ENCODE measurements at regions not wholly inside any gene's neighbourhood (a gene's known extent, or its start where the extent isn't known, plus 50 kb on each side); places are given as distances from the start of the nearest gene placed in this dataset.
"Not testable (repeated sequence)": the region's sequence is repeated elsewhere in the genome, so short reads cannot be mapped to it uniquely, and the experiment has no call there.

DNA sequence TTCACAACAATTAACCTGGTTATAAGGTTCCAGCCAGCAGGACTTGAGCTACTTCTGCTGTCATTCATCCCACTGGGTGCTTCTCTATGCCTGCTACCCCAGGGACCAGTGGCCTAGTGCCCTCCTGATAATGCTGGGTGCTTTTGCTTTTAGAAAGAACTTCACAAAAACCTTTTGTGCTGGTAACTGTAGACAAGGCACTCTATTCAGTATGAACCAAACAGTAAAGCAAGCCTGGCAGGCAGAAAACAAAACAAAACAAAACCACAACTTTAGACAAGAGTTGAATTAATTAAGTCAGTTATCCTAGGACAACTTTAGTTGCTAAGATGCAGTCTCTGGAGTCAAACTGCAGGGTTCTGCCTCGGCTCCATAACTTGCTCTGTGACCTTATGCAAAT, 61.9 kb upstream of the ADGRL2 start:
- no peak for DNase-seq

DNA sequence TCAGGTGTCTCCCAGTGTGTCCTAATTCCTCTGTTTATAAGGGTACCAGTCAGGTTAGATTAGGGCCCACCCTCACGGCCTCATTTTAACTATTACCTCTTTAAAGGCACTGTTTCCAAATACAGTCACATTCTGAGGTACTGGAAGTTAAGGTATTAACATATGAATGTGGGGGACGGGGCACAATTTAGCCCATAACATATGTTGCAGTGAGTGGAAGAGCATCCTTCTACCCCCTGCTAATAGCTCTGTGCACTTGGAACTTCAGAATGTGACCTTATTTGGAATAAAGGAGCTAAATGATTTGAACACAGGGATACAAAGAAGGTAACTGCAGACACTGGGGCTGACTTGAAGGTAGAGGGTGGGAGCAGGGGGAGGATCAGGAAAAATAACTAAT, 67.3 kb upstream of the ADGRL2 start:
- no peak for DNase-seq

GRCh38 chr1:81731989-81732388, 68.7 kb upstream of the ADGRL2 start:
- no peak for DNase-seq

- DNase-seq, result no peak
Observed at GRCh38 chr1:81730881-81731280, 69.9 kb upstream of the ADGRL2 start.

DNA sequence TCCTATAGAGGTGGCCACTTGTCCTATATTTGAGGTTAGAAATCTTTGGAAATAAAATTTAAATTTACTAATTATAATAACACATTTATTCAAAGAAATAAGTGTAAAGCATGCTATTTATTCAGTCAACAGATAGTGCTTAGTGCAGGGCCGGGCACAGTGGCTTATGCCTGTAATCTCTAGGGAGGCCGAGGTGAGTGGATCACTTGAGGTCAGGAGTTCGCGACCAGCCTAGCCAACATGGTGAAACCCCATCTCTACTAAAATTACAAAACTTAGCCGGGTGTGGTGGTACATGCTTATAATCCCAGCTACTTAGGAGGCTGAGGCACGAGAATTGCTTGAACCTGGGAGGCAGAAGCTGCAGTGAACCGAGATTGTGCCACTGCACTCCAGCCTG, 70.4 kb upstream of the ADGRL2 start:
- DNase-seq, result not testable (repeated sequence)

DNA sequence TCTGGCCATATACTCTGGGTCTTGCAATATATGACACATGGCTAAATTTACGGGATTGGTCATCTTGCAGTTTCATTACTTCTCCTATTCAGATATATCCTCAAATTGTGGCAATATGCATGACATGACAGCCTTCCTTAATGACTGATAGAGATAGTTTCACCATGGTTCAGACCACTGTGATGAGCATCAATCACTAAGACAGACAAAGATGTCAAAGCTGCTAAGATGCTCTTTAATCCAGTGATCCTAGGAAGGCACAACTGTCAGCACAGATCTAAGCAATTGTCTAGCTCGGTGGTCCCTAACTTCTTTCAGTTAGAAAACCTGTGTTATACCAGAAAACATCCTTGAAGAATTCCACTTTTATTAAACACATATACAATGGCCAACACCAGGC, 70.9 kb upstream of the ADGRL2 start:
- no peak for DNase-seq

DNA sequence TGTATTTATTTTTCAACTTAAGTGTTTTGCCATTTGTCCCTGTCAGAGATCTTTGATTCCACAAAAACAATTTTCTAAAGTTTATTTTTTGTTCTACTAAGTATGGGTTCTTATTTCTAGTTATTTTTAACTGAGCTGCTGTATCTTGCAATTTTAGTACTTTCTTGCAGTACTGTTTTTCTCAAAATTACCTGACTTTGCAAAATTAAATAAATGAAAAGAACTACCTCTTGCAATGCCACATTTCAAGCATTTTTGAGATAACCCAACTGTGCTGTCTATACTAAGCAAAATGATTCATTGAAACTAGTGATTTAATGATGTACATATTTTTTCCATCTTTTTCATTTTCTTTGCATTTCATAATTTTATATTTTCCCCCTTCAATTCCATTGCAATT, 71.5 kb upstream of the ADGRL2 start:
- DNase-seq, result no peak

- no peak for DNase-seq
Observed at GRCh38 chr1:81725823-81726222, 74.9 kb upstream of the ADGRL2 start.

DNA sequence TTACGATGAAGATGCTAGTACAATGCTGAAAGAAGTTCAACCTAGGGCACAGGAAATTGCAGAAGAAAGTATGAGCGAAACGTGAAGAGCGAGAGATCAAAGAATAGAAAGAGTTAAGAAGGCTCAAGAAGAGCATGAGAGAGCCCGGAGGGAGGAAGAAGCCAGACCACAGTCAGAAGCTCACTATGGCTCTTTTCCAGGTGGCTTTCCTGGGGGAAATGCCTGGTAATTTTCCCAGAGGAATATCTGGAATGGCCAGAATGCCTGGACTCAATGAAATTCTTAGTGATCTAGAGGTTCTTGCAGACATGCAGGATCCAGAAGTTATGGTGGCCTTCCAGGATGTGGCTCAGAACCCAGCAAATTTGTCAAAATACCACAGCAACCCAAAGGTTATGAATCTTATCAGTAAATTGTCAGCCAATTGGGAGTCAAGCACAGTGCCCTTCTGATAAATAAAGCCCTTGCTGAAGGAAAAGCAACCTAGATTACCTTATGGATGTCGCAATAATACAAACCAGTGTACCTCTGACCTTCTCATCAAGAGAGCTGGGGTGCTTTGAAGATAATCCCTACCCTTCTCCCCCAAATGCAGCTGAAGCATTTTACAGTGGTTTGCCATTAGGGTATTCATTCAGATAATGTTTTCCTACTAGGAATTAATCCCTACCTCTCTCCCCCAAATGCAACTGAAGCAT, 78.0 kb upstream of the ADGRL2 start:
- peak; percentile 20 for DNase-seq

- DNase-seq, result not testable (repeated sequence)
Observed at GRCh38 chr1:81720256-81720655, 80.5 kb upstream of the ADGRL2 start.

DNA sequence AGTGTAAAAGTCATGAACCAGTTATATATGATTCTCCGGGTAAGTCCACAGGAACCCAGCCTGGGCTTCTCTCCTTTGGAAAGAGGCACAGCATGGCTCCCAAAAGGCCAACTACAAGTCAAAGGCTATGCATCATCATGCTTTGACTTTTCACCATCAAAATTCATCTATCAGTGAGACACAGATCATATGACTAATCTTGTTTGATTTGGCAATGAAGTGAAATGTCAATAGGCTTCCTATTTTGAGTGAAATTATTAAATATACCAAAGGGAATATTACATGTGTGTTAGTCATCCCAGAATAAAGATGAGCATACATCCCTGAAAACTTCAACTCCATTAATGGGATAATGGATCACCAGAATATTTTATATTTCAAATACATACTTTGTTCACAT, 83.5 kb upstream of the ADGRL2 start:
- peak; percentile 69 for DNase-seq

- no peak for DNase-seq
Observed at GRCh38 chr1:81715391-81715790, 85.3 kb upstream of the ADGRL2 start.

DNA sequence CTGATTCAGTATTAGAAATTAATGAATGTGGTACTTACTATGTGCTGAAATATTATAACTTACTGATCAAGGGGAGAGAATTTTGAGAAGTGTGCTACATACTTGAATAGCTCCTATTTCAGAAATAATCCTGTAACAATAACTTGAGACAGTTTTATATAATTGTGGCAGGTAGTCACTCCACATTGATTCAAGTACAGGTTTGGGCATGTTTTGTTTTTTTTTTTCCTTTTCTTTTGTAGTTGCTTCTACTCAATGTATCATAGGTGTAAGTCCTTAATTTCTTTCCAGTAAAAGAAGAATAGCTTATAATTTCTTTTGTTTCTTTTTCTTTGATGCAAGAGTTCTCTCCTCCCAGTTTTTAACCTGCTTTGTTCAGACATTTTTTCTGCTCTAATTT, 86.1 kb upstream of the ADGRL2 start:
- no peak for DNase-seq

DNA sequence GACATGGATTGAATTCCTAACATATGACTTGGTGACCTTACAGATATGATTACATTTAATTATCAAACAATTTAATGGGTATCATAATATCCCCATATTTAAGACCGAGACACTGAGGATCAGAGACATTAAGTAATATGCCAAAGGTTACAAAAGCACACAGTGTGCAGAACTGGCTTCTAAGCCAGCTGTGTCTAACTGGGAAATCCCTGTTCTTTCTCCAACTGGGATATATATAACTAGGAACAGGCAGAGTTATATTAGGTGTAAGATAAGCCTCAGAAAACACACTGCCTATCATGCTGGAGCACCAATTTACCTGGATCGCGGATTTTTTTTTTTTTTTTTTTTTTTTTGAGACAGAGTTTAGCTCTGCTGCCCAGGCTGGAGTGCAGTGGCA, 88.3 kb upstream of the ADGRL2 start:
- DNase-seq, result no peak

DNA sequence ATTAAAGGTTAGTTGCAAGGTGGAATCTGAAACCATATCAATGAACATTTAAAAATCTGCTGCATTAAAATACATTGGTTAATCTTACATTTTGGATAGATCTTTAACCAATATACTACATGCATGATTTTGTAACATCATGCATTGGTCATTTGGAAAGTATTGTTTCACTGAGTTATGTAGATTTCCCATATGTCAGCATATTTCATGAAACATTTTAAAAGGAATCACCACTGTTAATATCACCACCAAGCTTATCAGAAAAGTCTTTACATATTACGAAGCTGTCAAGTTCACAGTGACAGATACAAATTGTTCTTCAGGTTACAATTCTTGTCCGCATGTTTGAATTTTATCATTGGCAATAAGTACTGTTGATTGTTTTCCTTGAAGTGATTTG, 89.9 kb upstream of the ADGRL2 start:
- DNase-seq, result no peak

DNA sequence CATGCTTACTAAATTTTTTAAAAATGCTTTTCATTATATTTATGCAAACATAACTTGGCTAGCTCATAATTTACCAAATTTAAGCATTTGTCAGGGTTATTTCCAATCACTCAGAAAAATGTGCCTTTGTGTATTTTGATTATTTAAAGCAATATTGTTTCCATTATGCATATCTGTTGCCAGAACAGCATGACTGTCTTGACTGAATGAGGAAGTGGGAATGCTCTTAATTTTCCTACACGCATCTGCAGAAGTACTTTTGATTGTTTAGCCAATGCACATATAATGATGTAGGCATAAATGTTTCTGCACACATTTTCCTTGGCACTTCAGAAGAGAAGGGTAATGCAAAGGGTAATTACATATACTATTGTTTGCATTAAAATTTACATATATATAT, 92.5 kb upstream of the ADGRL2 start:
- no peak for DNase-seq

GRCh38 chr1:81706650-81707435, 93.9 kb upstream of the ADGRL2 start:
- peak; percentile 88 for DNase-seq

- peak; percentile 72 for DNase-seq
Observed at GRCh38 chr1:81703756-81704463, 96.8 kb upstream of the ADGRL2 start.

DNA sequence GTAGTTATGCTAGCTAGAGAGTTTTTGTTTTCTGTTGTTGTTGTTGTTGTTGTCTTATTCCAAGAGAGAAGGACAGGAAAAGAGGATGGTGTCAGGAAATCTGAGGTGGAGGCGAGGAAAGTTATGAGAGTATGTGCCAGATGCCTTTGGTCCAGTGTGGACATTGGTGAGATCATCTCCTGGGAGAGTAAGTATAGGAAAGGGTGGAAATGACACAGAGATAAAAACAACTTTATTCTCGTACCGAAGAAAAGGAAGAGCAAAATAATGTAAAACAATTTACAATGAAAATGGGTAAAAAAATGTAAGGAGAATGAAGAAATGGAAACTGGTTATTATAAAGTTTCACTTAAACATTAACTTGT, 97.4 kb upstream of the ADGRL2 start:
- DNase-seq, result peak; percentile 66

GRCh38 chr1:81702903-81703302, 97.8 kb upstream of the ADGRL2 start:
- DNase-seq, result peak; percentile 94

DNA sequence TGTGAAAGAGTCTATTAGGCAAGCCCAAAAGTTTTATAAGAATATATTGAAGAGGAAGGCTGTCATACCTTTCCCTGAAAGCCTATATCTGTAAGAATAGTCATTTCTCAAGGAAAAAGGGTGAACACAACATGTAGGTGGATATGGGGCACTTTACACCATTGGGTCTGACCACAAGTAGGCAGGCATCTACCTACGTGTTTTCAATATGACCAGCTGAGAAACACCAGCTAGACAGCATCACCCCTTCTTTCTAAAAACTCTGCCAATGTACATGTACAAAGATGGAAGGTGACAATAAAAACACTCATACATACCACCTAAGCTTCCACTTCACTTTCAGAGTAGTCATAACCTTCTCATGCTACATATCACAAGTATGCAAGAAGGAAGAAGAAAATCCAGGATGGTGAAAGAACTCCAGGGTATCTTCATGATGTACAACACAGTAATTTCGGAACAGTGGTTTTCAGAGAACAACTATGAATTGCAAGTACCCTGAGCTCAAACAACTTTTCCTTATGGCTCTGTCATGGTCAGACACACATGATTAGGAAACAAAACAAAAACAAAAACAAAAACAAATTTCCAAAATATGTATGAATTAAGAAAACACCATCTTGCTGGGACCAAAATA, 98.5 kb upstream of the ADGRL2 start:
- no peak for DNase-seq

DNA sequence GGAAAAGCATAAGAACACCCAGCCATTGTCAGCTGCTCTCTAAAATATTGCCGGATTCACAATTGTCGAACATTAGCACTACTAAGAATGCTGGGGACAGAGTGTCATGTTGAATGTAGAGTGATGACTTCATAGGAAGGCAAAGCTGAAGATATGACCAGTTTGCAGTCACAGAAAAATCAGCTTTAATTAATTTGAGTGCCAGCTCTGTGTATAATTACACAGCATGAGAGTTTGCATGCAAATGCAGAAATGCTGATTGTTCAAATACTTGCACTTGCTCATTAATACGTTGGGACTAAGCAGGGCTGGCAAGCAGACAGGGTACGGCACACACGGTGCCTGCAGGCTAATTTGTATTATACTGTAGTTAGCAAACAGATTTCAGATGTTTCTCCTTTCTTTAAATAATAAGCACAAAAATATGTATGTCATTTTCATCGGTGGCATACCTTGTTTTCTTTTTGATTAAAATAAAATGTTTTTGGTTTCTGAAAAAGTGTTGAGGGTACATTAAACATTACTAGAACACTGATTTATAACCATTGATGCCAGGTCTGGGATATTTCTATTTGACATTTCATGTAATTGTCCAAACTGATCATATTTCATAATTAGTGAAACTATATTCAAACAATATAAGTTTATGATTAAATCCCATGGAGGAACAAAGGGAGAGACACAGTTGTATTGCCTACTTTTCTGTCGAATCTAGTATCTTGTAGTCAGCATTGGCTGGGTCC, 99.8 kb upstream of the ADGRL2 start:
- DNase-seq, result no peak

- DNase-seq, result peak; percentile 61
Observed at GRCh38 chr1:81699234-81699633, 101.5 kb upstream of the ADGRL2 start.

Data from fibroblast of skin of right quadriceps (primary cell).